ENCODE measurements at regions not wholly inside any gene's neighbourhood (a gene's known extent, or its start where the extent isn't known, plus 50 kb on each side); places are given as distances from the start of the nearest gene placed in this dataset.
"Not testable (repeated sequence)": the region's sequence is repeated elsewhere in the genome, so short reads cannot be mapped to it uniquely, and the experiment has no call there.

DNA sequence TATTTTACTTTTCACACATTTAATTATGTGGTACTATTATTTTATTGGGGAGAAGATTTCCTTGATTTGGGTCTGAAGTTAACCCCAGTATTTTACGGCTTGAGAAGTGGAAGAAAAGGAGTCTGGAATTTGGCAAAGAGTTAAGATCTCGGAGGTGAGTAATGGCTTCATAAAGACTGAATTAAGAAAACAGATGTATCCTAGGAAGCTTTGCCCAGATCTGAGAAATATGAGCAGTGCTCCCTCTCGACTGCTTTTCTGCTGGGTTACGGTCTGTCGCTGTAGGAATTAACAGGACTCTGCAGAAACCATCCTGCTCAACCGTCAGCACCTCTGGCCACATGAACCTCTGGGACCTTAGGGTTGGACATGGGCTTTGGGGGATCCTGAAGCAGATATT is 163.6 kb upstream of the NDN start:
- no peak for DNase-seq (ENCODE audit: low spot score)

DNA sequence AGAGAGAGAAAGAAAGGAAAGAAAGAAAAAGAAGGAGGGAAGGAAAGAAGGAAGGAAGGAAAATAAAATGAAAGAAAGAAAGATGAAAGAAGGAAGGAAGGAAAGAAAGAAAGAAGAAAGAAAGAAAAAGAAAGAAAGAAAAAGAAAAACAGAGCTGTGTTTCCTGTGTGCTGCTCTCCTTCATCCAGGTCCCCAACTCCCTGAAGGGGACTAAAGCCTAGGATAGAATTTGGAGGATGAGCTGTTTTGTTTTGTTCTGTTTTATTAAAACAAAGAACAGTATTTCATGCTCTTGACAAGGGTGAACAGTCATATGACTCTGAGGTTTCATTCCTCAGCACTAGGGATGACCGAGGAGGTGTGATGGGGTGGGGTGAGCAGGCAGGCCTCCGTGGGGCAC is 164.8 kb upstream of the NDN start:
- DNase-seq (ENCODE audit: low spot score): no peak

DNA sequence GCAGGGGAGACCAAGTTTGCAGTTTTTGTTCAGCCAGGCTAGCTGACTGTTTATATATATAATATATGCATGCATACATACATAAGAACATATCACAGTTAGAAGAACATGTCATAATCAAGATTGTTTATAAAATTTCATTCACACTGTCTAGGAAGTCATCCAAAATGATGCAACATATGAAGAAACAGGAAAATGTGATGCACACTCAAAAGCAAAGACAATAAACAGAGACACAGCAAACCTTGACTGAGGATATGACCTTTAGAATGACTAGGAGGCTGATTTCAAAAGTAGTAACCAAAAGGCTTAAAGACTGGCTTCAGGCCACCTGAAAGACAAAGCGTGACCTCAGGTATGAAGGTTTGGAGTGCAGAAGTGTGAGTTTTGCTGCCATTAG is 166.2 kb upstream of the NDN start:
- no peak for DNase-seq (ENCODE audit: low spot score)

DNA sequence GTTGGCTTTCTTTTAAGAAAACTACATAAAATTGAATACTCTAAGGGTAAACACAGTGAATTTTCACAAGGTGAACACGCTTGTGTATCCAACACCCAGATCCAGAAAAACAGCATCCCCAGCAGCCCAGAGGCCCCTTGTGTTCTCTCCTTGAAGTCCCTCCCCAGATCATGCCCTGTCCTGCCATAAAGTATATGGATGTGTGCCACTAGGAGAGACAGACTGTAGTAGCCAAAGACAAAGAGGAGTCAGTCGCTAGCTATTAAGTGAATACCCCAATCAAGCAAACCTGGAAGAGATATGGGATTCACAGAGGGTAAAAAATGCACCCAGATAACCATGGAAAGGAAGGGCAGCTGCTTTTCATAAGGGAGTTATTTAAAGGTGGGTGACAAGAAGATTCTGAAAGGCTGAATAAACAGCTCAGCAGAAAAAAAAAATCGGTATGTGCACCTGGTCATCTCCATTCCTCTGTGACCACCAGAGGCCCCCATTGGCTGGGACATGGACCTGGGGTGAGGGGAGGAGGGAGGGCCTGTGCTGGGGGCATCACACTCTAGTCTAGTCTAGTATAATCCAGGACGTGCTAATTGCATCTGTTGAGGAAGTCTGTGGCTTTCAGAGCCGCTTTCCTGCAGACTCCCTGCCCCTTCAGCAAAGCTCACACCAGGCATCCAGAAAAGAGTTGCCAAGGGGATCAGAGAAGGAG is 167.3 kb upstream of the NDN start:
- DNase-seq (ENCODE audit: low spot score): no peak

DNA sequence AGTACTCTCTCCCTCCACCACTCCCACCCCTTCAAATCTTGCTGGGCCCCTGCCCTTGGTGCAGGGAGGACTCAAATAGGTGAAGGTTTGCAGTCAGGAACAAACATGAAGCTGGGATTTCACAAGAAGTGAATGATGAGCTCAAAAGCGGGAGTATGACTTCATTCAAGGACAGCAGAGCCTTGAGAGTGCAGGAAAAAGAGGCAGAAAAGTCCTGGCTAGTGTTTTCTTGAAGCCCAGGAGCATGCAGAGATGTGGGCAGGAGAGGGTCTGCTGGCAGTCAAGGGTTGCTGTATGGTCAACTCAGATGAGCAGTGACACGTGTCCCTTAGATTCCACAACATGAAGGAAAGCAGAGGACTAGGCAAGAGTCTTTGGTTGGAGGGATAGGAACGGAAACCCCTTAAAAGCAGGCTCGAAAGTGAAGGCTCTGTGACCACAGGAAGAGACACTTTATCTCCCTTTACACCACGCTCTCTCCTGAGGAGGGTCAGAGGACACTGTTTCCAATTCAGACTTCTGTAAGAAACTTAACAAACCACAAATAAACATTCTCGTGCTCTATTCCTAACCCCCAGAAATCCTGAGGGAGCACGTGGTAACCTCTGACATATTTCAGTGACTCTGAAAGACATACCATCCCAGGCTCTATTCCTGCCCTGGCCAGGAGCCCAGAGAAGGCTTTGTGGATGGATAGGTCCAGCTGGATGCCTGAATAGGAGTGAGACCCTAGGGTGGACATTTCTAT is 168.0 kb upstream of the NDN start:
- no peak for DNase-seq (ENCODE audit: low spot score)

DNA sequence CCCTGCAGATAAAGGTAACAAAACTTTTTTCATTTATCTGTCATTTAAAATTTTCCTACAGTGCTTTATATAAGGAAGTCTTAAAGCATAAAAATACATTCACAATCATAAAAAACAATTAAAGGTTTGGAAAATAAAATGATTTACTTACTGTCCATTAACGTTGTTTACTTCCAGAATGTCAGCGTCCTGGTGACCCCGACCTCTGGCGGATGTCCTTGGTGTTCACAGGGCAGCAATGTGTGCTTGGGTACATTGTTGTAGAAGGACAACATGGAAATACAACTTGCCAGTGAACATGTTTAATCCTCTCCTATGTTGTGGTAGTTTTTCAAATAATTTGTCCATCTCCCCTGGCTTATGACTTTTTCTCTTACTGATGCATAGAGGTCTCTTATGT is 168.8 kb upstream of the NDN start:
- peak; percentile 8 for DNase-seq (ENCODE audit: low spot score)

DNA sequence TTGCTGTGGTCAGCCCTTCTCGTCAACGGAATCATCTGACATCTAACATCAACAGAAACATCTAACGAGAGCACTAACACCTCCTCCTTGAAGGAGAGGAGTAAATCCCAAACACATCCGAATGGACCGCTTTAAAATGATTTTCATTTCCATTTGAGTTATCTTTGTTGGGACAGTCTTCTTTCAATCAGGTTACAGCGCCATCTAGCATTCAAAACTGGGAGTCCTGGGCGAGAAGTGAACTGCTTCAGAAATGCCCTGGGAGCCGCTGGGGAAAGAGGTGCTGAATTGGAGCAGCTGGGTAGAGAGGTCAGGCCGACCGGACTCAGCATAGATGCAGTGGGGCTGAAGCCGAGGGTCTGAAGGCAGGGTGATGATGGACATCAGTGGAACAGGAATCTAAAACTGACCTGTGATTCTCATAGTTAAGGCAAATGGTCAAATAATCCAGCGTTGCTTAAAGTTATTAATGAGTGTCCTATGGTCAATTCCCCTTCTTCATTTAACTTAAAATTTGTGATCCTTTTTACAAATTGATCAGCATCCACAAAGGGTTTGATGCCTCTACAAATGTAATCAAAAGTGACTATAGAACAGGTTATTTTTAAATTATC is 170.0 kb upstream of the NDN start:
- DNase-seq (ENCODE audit: low spot score): peak; percentile 44

DNA sequence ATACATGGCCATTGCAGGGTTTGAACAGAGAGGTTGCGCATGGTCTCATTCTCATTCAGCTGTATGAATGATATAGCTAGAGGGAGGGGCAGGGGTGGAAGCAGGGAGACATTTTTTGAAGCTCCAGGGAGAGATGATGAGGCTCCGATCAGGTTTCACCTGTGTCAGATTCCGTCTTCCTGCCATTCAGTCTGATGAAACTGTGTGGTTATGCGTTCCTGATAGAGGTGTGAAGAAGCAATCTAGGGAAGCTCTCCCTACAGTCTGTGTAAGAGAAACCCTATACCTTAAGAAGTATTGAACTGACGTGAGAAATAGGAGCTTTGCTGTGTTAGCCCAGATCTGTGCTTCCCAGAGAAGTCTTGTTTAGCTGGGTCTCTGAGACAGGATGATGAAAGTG is 171.9 kb upstream of the NDN start:
- DNase-seq (ENCODE audit: low spot score): no peak

DNA sequence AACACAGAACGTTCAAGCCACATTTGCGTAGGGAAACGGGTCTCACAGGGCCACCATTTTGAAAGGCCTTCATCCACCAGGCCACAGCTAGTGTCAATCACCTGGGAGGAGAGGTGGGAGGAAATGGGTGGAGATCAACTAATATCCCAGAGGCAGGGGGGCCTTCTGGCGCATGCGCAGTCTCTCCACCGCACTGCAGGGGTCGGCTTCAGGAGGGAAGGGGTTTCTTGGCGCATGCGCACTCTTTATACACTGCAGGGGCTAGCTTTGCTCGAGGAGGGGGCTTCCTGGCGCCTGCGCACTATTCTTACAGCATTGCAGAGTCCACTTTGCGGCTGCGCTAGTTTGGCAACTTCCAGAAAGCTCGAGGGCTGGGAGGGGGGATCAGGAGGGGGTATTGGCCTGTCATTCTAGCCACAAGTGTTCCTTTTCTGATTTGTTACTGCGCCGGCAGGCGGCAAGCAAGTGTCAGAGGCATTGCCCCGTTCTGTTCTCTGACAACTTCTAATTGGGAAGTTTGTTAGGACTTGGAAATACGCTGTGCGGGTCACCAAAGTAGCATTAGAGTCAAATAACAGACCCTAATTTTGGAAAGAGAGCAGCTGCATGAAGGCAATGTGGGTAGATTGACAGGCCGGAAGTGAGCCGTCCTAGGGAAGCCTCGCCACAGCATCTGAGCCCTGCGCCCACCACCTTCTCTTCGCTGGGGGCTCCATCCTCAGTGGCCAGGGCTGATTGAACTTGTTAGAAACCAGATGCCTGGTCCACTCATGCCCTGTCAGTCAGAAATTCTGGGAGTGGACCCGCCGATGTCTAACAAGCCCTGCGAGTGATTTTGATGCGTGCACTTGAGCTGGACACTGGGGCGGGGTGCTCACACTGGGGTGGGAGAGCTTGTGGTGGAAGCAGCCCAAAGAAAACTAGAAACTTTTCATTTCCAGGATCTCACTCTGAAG is 173.5 kb upstream of the NDN start:
- no peak for DNase-seq (ENCODE audit: low spot score)

DNA sequence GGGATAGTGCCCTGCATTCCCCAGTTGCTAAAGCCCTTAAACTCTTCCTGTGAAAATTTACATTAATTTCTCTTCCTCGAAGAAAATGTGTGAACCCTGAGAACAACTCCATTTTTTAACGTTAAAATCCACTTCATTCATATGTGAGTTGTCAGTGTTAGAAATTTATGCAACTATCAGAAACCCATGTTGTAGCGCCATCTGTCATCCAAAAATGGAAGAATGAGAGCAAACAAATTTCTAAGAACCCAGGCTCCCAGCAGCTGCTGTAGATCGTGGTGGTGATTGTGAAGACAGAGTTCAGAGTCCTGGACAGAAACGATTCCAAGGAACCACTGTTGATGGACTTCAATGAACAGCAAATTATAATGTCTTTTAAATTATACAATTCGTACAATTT is 179.7 kb upstream of the NDN start:
- peak; percentile 15 for DNase-seq (ENCODE audit: low spot score)

DNA sequence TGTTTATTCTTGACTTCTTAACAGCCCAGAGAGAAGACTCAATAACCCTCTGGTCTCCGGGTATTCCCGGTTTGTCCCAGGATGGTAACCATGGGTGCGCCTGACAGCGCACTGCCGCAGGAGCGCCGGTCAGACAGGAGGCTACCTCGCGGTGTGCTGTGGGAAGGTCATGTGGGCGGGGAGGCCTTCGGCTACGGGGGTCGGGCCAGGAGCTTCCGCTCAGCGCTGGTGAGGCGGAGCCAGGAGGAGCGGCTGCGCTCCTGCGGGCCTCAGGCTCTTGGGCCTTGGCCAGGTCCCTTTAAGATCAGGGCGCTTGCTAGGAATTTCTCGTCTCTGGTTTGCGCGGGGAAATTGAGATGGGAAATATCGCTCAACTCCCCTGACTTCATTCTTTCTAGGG is 182.3 kb upstream of the NDN start:
- DNase-seq (ENCODE audit: low spot score): peak; percentile 57

DNA sequence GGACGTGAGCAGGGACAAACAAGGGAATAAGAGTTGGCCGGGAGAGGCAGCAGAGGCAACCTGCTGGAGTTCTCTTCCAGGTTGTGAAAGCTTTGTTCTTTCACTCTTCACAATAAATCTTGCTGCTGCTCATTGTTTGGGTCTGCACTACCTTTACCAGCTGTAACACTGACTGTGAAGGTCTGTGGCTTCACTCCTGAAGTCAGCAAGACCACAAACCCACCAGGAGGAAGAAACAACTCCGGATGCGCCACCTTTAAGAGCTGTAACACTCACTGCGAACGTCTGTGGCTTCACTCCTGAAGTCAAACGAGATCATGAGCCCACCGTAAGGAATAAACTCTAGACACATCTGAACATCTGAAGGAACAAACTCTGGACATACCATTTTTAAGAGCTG is 186.5 kb upstream of the NDN start:
- DNase-seq (ENCODE audit: low spot score): not testable (repeated sequence)

DNA sequence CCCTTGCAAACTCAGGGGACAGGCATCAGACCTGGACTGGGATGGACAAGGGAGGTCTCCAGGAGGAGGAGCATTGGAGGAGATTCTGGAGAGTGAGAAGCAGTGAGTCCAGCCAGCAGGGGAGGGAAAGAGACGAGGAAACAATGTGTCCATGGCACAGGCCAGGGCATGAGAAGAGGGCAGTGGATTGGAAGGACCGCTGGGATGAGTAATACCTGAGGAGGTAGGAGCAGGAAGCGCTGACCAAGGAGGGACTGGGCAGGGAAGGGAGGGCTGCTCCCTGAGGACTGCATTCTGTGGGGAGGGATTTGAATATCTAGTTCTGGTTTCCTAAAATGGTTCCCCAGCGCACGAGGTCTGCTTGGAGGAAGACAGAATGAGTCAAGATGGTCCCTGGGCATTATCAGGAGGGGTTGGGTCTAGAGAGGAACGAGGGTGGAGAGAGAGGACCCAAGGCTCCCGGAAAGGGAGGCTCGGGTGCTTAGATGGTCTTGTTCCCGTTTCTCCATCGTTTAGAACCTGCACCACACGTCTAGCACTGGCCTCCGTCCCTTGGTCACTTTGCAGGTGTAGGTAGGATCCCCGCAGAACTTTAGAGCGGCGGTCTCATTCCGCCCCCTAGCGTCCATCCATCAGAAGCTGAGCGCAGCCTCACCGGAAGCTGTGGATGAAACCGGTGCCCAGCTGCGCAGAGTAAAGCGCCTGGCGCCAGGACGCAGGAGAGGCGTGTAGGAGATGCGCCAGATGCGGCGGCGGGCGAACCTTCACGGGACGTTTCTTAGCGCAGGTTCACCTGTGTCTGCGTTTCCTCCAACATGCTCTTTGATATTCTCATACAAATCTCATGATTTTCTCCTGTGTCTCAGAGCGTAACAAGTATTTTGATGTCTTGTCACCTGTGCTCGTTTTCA is 190.7 kb upstream of the NDN start:
- DNase-seq (ENCODE audit: low spot score): peak; percentile 62

DNA sequence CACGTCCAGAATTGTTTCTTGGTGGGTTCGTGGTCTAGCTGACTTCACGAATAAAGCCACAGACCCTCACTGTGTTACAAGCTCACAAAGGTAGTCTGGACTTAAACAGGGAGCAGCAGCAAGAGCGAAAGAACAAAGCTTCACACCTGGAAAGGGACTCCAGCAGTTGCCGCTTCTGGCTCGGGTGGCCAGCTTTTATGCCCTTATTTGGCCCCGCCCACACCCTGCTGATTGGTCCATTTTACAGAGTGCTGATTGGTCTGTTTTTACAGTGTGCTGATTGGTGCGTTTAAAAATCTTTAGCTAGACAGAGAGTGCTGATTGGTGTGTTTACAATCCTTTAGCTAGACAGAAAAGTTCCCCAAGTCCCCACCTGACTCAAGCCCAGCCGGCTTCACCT is 194.2 kb upstream of the NDN start:
- DNase-seq (ENCODE audit: low spot score): no peak

DNA sequence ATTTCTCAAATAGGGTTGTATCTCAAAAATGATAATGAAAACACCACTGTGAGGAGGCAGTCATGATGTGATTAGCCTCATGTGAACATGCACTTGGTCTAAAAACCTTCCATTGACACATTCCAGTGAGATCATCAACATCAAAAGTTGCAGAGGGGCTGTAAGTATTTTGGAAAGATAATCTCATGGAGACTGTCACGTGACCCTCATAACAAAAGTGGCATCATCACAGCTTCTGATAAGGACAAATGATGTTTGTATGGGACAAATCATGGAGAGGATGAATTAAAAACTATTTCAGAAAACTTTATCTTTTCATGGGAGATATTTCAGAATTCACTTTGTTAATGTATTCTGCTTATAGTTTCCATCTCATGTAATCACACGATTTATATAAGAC is 203.1 kb upstream of the NDN start:
- DNase-seq (ENCODE audit: low spot score): no peak

DNA sequence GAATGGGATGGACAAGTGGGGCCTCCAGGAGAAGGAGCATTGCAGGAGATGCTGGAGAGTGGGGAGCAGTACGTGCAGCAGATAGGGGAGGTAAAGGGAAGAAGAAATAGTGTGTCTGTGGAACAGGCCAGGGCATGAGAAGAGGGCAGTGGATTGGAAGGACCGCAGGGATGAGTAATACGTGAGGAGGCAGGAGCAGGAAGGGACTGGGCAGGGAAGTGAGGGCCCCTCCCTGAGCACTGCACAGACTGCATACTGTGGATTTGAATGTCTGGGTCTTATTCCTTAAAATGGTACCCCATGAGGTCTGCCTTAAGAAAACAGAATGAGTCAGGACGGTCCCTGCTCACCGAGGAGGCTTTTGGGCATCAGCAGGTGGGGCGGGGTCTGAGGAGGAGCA is 210.0 kb upstream of the NDN start:
- no peak for DNase-seq (ENCODE audit: low spot score)

DNA sequence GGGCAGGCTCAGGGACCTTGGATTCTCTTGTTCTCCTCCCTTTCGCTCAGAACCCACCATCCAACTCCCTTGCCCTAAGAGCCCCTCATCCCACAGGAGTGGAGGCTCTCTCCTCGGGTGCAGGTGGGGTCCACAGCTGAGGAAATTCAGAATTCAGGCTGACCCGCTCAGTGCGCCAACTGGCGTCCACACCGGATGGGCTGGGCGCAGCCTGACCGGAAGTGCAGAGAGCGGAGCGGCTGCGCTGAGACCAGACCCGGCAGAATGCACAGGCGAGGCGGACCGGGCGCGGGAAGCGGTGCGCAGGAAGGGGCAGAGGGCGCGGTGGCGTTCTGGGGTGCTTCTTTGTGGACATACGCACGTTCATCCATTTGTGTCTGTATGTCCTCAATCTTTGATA is 210.4 kb upstream of the NDN start:
- no peak for DNase-seq (ENCODE audit: low spot score)

DNA sequence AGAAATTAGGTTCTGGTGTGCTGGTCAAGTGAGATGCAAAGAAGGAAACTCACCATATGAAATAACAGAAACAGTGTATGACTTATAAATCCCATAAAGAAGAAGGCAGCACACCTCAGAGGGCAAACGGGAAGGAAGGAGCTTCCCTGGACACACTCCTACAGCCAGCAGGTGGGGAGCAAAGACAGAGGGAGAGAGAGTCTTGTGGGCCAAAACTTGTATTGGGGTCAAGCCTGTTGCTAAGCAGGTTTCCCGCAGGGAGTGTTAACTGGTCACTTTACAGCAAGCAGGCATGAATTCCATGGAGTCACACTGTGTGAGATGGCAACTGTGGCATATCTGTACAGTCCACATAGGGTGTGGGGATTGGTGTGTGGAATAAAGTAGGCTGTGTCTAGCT is 222.9 kb upstream of the NDN start:
- no peak for DNase-seq (ENCODE audit: low spot score)

DNA sequence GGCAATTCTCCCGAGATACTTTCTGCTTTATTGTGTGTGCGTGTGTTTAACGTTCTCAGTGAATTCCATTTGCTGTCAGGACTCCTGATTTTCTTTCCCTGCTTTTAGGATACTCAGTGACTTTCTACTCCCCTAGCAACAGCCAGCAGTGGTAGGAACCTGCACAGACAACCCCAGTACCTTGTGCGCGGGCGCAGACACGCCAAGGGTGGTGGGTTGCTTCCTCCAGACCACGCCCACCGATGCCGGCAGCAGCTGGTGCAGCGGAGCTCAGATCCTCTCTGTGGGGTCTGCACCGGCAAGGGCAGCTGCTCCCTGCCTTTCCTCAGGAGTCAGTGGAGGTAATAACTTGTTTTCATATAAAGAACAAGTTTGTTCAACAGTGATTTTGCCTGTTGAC is 225.1 kb upstream of the NDN start:
- DNase-seq (ENCODE audit: low spot score): no peak

DNA sequence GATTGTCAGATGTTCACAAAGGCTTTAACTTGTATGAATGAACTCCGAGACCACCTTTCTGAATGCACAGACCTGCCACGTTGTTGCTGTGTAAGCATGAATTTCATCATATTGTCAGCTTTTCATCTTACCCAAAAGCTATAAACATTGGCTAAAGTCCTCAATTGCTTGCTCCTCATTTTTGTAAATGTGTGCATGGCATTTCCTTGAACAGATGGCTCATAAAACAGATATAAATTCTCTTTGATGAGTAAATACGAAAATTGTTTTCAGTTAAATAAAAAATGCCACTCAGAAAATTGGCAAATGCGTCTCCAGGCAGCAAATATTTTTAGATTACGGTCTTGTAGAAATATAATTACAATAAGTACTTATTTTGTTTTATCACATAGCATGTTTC is 226.0 kb upstream of the NDN start:
- DNase-seq (ENCODE audit: low spot score): no peak

DNA sequence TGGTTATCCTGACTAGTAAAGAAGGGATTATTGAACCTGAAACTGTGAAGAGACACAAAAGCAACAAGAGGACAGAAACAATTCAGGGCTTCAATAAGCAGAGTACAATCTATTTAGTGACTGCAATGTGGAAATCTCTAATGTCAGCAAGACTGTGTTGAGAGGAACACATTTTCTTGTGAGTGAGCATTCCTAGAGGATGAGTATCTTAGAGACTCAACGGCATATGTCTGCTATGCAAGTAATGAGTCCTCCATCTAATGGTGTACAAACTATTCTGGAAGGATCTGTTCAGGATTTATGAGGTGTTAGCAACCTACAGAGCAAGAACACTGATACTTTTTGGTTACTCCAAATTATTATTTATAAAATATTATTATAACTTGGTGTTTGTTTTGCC is 226.5 kb upstream of the NDN start:
- DNase-seq (ENCODE audit: low spot score): no peak

All from HuH-7 (cell line).